ENCODE measurements at regions not wholly inside any gene's neighbourhood (a gene's known extent, or its start where the extent isn't known, plus 50 kb on each side); places are given as distances from the start of the nearest gene placed in this dataset.

DNA sequence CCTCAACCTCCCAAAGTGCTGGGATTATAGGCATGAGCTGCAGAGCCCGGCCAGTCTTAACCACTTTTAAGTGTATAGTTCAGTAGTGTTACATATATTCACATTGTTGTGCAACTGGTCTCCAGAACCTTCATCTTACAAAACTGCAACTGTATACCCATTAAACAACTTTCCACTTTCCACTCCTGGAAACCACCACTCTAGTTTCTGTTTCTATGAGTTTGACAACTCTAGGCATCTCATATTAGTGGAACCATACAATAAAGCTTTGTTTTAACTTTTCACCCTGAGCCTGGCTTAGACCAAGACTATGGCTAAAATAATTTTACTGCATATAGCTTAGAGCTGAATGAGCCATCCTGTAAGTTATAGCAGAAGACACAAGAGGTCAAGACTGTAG lies 108.0 kb upstream of the GOT2 start:
- no peak overlapping the region for H3K4me3 ChIP-seq (ENCODE audit: low read depth, low read length)
- DNase-seq (ENCODE audit: low read depth): no peak
- TF ChIP-seq, protein P1, sequence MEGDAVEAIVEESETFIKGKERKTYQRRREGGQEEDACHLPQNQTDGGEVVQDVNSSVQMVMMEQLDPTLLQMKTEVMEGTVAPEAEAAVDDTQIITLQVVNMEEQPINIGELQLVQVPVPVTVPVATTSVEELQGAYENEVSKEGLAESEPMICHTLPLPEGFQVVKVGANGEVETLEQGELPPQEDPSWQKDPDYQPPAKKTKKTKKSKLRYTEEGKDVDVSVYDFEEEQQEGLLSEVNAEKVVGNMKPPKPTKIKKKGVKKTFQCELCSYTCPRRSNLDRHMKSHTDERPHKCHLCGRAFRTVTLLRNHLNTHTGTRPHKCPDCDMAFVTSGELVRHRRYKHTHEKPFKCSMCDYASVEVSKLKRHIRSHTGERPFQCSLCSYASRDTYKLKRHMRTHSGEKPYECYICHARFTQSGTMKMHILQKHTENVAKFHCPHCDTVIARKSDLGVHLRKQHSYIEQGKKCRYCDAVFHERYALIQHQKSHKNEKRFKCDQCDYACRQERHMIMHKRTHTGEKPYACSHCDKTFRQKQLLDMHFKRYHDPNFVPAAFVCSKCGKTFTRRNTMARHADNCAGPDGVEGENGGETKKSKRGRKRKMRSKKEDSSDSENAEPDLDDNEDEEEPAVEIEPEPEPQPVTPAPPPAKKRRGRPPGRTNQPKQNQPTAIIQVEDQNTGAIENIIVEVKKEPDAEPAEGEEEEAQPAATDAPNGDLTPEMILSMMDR (IDR thresholded peaks at IDR 0.05; ENCODE audit: insufficient read depth, low read length): no peak

GRCh38 chr16:58837950-58838349 lies 103.8 kb upstream of the GOT2 start:
- no peak for DNase-seq (ENCODE audit: low read depth)
- TF ChIP-seq, protein P1 (IDR thresholded peaks at IDR 0.05; ENCODE audit: insufficient read depth, low read length): no peak
- no peak overlapping the region for H3K4me3 ChIP-seq (ENCODE audit: low read depth, low read length)

GRCh38 chr16:58836427-58836826 lies 102.3 kb upstream of the GOT2 start:
- no peak overlapping the region for H3K4me3 ChIP-seq (ENCODE audit: low read depth, low read length)
- DNase-seq (ENCODE audit: low read depth): no peak
- TF ChIP-seq, protein P1 (IDR thresholded peaks at IDR 0.05; ENCODE audit: insufficient read depth, low read length): no peak

DNA sequence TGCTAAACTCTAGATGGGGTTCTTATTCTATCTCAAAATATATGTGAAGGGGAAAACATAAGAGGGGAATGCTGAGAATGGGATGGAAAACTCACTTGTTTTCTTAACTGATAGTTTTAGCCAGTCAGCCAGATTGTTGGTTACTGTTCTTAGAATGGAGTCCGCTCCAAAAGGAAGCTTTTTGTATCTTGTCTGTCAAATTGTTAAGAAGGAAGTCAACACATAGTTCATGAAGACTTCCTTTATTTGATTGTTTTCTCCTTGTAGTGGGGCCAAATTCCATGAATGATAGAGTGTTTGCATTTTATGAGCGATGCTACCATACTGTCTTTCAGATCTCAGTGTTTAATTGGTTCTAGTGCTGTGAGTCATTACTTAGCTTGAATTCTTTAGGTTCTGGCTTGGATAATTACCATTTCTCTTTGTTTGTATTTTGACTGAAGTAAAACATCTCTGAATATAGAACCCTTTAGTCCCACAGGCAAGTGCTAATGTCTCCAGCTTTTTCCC lies 98.3 kb upstream of the GOT2 start:
- DNase-seq (ENCODE audit: low read depth): no peak
- TF ChIP-seq, protein P1 (IDR thresholded peaks at IDR 0.05; ENCODE audit: insufficient read depth, low read length): no peak
- H3K4me3 ChIP-seq (ENCODE audit: low read depth, low read length): no peak overlapping the region

DNA sequence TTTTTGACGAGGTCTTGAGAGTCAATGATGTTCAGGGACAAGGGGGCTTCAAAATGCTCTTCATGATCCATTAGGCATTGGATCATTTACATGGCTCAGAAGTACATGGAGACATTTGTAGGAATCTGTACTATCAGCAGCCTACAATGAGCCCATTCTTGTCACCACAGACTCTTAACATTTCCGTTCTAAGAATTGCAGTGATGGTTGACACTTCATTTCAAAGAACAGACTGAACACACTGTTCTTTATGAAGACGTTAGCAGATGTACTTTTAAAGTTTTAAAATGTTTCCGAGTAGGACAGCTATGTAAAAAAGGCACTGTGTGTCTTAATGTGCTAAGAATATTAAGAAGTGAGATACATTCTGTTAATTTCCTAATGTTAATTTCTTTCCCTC lies 97.3 kb upstream of the GOT2 start:
- H3K4me3 ChIP-seq (ENCODE audit: low read depth, low read length): no peak overlapping the region
- DNase-seq (ENCODE audit: low read depth): no peak

DNA sequence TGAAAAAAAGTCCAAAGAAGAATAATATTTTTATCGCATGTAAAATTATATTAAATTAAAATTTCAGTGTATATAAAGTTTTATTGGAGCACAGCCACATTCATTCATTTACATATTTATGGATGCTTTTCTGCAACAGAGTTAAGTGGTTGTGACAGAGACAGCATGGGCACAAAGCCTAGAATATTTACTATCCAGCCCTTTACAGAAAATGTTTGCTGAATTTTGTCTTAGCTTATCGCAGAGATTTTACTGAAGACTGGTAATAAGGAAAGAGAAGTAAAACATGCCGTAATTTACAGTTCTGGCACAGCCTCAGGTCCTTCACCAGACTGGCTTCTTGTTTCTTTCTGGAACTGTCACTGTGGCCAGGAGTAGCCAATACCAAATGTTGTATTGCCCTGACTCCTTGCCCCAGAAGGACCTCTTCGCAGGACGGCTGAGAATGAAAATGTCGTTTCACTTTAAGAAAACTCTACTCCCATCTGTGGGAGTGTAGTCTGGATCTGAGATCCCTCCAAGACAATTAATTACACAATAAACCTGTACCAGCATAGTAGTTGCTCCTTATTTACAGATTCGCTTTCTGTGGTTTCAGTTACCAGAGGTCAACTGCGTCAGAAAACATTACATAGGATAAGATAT lies 94.9 kb upstream of the GOT2 start:
- H3K4me3 ChIP-seq (ENCODE audit: low read depth, low read length): no peak overlapping the region
- TF ChIP-seq, protein P1 (IDR thresholded peaks at IDR 0.05; ENCODE audit: insufficient read depth, low read length): no peak
- no peak for DNase-seq (ENCODE audit: low read depth)

More for the DNA sequence above, 97.3 kb upstream of the GOT2 start:
- TF ChIP-seq, protein P1 (IDR thresholded peaks at IDR 0.05; ENCODE audit: insufficient read depth, low read length): no peak

GRCh38 chr16:58824201-58824600 lies 90.1 kb upstream of the GOT2 start:
- TF ChIP-seq, protein P1 (IDR thresholded peaks at IDR 0.05; ENCODE audit: insufficient read depth, low read length): no peak
- no peak for DNase-seq (ENCODE audit: low read depth)
- H3K4me3 ChIP-seq (ENCODE audit: low read depth, low read length): no peak overlapping the region
